Middle frontal gyrus (tissue), 1 donor: ENCODE measurements at regions not wholly inside any gene's neighbourhood (a gene's known extent, or its start where the extent isn't known, plus 50 kb on each side); places are given as distances from the start of the nearest gene placed in this dataset.

Experiments used
- DNase-seq: peaks from one replicate; pipeline ENCODE4 v3.0.0-alpha.2; 2015; ENCODE audit warnings: low spot score; ENCODE audit errors: extremely low spot score

DNA sequence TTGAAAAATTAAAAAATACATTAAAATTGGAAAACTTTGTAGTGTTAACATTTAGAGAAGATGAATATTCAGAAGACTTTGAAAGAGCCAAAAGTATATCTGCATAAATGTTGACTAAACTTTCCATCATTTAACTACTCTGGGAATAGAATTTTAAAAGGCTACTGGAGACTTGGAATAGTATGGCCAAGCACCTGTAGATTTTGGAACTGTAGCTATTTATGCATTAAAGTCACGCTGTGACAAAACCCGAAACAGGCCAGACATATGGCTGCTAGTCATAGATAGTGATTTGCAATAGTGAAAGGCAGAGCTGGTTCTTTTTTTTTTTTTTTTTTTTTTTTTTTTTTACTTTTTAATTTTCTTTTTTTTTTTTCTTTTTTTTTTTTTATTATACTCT is 396.0 kb downstream of the SOCS6 start:
- DNase-seq: no peak

DNA sequence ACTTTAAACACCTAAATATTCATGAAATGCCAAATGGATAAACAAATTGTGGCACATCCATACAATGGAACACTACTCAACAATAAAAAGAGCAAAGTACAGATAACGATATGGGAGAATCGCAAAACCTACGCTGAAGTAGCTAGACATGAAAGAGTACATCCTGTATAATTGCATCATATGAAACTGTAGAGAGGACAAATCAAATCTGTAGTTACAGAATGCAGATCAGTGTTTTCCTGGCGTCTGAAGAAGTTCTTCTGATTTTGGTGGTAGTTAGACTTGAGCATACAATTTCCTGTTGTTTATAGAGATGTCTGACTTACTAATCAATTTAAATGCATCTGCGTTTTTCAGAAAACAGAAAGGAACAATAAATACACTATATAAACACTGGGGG is 394.4 kb downstream of the SOCS6 start:
- no peak for DNase-seq

DNA sequence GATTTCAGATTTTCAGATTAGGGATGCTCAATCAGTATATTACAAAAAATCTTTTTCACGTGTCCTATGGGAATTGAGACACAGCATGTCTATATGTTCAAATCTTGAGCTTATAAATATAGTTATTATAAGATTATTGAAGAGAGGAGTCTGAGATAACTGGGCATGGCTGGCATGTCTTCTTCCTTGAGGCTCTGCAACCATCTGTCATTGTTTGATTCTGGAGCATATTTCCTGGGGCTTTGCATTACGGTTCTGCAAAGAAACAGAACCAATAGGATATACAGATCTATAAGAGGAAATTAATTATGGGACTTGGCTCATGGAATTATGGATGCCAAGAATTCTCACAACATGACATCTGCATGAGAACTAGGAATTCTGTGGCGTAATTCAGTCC is 386.1 kb downstream of the SOCS6 start:
- no peak for DNase-seq

DNA sequence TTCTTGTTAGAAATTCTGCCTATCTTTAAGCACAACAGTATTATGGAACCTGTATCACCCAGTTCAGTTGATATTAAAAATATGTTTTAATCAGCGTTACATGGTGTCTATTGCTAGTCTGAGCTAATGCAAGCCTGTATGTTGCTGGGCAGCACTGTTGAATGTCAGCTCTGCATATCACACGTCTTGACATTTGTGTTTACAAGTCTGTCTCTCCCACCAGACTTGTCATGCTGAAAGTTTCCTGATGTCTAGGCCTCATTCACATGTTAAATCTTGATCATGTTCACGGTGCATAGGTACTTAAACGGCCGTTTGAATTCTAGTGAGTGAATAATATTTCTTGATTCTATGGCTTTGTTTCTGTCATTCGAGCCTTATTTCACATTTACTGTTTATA is 385.0 kb downstream of the SOCS6 start:
- no peak for DNase-seq

DNA sequence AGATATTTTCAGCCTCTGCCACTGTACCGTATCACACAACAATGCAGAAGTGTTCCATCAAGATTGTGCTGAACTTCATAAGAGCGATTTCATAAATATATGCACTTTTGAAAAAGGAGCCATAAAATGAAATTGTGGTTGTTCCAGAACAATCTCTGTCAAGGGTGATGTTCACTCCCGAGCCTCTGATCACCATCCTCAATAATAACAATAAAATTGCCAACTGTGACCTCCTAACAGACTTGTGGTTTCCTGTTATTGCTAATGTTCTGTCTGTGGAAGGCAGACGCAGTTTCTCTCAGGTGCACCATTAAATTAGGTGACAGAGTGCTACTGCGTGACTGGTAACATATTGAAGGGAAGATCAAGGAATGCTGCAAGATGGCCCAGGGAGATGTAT is 383.7 kb downstream of the SOCS6 start:
- no peak for DNase-seq

DNA sequence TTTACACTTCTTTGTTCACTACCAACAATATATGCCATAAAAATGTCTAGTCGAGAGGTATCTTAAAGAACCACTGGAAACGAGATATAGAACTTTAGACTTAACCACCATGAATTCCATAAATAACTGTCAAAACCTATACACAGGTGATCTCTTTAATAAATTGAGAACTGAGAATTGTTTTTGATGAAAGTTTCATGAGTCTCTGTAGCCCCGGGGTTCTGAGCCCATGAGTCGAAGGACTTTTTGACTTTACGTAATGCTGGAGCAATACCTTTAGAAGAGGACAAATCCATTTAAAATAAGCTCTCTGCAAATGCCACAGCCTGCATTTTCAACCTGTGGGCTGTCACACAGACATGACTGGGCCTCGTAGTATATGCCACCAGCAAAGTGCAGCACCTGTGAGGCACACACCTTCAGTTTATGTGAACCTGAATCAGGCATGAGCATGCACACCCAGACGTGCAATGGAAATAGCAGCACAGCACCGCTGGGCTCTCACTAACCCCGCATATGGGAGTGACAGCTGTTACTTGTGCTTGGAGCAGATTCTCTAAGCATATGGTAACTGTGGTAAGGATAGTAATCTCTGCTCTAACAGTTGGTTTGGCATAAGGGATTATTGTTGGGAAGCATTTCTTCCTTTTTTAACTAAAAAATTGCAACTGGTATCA is 383.2 kb downstream of the SOCS6 start:
- peak; percentile 13 for DNase-seq

DNA sequence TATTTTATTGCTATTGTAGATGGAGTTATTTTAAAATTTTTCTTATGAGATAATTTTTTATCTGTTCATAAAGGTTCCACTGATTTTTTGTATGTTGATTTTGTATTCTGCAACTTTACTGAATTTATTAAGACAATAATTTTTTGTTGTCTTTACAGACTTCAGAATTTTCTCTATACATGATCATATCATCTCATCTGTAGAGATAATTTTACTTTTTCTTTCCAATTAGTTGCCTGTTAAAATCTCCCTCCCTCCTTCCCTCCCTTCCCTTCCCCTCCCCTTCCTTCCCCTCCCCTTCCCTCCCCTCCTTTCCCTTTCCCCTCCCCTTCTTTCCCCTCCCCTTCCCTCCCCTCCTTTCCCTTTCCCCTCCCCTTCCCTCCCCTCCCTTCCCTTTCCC is 378.1 kb downstream of the SOCS6 start:
- no peak for DNase-seq

DNA sequence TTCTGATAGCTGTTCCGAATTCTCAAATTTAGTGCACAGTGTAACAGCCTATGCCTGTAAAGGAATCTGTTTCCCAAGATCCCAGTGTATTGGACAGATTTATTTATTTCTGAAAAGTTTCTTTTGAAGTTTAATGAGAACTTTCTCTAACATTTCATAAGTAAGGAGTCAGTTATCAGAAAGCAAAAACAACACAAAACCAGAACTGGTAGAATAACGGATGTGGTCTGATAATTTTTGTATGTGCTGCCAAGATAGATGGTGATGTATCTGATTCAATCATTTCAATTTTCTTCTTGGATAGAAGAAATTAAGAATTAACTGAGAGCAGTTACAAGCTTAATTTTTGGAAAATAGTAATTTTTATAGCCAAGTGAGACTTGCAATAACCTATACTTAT is 374.3 kb downstream of the SOCS6 start:
- no peak for DNase-seq

DNA sequence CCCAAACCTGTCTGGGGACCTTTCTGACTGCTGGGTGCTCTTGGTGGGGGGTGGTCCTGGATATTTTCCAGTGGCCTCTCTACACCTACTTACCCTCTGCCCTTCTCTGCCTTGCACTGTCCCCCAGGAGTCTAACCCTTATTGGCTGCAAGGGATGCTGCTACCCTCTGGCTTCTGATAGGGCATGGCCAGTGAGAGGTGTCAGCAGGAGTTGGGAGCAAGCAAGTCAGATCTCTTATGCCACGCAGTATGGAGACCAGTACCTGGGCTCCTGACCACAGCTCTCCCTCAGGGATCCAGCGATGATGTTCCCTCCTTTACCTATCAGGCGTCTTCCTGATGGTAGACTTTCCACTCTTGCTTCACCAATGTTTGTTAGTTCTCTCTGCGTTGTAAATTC is 373.7 kb downstream of the SOCS6 start:
- no peak for DNase-seq

DNA sequence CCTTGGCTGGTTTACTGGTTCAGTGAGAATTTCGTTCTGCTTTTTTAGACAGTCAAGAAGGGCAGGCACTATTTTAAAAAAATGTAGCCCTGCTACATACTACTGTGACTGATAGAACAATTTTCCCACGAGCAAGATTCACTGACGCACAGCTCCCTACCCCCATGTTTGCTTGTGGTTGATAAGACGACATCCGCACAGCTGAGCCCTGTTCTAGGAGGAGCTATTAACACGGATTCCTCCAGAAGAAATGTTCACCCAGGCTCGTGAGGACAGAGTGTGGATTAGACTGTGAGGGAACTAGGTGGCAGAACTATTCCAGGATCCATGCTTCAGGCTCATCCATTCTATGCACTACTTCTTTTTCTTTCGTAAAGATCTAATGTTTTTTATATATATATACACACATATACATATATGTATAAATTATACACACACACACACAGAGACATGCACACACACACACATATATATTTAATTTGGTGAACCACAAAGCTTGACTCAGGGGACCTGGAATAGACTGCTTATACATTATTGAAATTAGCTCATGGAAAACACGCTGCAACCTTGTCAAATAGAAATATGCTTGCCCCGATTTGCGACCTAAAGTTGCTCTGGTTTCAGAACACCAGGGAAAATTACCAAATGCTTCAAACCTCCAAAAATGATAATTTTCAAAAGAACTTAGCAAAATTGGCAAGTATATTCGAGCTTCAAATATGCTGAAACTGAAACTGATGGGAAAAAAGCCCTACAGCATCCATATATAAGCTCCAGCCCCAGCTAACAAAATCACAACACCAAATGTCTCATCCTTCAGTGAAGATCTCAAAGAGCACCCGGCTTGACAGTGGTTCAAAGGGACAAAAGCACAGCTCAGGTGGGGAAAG is 370.4 kb downstream of the SOCS6 start:
- no peak for DNase-seq

DNA sequence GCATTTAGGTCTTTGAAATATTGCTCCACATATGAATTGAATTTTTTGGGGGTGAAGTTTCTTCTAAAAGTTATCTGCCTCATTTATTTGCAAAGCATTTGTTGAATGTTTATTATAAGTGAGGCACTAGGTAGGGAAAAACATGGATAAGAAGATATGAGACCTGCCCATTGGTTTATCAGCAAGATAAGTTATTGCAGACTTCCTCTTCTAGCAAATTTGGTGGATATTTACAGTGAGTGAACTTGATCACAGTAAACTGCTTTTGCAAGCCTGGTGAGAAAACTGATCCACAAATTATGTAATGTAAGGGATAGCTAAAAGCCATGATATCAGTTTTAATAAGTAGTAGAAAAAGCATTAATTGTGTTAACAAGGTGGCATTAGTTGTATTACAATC is 364.8 kb downstream of the SOCS6 start:
- DNase-seq: no peak

DNA sequence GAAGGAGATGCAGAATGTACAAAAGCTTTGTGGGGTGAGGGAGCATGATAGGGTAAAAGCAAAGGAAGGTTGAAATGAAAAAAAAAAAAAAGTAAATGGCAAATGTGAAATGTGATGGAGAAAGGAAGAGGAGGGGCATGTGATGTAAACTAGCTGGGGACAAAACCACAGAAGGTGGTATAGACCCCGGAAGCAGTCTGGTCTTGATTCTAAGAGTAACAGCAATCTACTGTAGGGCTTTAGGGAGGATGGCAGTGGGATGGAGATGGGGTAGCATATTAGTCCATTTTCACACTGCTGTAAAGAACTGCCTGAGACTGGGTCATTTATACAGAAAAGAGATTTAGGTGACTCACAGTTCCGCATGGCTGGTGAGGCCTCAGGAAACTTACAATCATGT is 362.0 kb downstream of the SOCS6 start:
- no peak for DNase-seq

DNA sequence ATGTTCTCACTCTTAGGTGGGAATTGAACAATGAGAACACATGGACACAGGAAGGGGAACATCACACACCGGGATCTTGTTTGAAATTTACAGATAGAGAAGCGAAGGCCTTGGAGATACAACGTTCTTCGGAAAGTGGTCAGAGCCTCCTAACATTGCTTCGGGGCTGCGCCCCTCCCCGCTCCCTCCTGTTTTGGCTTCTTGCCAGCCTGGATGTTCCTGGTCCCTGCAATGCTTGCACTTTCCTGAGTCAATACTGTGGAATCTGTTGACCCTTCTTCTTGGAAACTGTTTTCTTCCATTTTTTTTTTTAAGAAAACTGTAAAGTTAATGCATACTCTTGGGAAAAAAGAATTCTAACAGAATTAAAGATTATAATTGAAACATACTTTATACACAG is 360.8 kb downstream of the SOCS6 start:
- no peak for DNase-seq

DNA sequence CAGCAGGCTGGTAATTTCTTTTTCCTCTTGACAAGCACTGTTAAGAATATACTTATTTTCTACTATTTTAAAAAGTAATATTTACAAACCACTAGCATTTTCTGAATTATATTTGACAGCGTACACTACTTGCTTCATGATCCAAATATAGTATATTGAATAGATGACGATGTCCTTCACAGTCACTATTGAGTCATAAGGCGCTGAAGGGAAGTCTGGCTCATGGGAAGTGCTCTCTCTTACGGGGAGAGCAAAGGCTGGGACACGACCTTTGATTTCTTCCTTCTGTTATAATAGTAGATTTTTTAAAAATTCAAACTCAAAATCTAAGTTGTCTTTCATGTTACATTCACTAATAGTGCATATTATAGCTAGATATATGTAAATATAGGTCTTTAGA is 357.1 kb downstream of the SOCS6 start:
- DNase-seq: no peak

DNA sequence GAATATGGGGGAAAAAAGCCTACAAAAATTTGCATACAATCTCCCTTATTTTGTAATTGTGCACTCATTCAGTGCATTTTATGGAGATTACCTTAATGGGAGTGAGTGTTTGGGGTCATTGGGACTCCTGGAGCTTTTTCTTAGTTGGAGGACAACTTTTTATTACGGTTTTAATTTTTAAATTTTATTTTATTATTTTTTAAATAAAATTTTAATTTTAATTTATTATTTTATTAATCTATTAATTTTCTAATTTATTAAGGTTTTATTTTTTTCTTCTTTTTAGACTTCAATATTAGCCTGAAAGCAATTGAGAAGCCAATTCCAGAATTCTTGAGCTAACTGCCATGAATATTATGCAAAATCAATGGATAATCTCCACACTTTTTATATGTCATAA is 355.0 kb downstream of the SOCS6 start:
- no peak for DNase-seq

DNA sequence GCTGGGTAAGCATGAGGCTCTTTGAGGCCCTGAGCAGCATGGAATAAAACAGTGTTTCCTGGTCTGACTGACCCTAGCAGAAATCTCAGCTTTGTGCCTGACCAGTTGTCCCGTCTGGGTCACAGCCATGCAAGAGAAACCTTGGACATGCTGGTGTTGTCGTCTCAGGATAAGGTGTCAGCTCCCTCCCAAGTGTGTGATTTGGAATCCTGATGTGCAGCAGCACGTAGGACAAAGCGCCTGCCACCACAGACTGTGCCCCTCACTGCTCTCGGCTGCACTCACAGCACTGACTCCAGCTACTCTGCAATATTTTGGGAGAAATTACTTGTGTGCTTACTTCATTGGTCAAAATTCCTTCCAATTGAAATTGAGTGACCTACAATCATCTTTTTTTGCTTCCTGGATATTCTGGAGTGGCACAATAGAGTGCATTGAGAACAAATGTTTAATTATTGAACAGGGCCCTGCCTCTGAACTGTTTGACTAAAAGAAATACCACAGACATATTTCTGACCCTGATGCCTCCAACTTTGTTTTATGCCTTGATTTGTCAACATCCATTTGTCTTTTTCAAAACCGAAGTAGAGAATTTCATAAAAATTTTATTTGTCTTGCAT is 352.4 kb downstream of the SOCS6 start:
- DNase-seq: no peak

DNA sequence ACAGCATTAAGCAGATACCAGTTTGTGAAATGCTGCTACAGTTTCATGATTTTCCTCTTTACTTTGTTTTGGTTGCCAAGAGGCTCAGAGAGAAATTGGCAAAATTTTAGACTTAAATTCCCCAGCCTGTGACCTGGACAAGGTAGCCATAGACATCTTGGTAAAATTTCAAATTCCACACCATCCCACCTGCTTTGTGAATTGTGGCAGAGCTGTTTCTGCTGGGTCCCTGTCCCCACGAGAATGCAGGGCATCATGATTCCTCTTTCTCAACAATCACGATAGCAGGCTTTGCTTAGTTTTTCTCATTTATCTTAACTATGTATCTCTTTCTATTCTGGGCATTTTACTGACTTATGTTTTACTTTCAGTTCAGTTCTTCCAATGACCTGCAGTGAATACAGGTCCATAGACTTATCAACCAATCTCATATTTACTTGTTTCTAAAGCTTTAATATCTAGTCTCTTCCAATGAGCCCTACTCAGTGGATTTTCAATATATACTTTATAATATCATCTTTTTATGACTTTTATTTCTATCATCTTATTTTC is 351.6 kb downstream of the SOCS6 start:
- no peak for DNase-seq

DNA sequence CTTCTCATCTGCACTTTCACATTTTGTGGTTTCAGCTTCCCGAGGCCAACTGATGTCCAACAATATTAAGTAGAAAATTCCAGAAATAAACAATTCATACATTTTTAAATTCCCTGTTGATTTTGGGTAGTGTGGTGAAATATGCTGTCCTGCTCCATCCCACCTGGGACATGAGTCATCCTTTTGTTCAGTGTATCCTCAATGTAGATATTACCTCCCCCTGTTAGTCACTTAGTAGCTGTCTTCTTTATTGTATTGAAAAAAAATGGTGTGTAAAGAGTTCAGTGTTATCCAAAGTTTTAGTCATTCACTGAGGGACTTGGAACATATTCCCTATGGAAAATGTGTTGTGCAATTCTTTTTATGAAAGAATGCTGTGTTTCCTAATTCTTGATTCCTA is 348.1 kb downstream of the SOCS6 start:
- DNase-seq: no peak

DNA sequence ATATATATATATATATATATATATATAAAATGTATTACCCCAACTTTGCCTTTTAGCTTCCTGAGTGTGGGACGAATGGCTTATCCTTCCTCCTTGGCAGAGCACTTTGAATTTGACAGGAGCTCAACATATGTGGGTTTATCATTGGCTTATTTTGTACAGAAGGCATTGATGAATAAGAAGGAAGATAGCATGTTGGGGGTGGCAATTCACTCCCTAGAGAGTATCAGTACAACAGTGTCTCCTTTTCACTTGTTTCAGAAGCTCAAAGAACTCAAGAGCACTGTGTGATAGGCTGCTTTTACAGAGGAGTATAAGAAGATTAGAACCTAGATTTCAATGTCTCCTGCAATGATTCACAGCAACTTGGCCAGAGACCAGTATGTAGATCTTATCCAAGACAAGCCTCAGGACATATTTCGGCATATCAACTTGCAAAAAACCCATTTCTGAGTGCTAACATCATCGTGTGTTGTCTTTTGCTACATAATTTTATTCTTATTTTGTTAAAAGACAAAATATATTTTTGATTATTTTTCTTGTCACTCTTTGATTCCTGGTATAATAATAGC is 345.8 kb downstream of the SOCS6 start:
- no peak for DNase-seq

DNA sequence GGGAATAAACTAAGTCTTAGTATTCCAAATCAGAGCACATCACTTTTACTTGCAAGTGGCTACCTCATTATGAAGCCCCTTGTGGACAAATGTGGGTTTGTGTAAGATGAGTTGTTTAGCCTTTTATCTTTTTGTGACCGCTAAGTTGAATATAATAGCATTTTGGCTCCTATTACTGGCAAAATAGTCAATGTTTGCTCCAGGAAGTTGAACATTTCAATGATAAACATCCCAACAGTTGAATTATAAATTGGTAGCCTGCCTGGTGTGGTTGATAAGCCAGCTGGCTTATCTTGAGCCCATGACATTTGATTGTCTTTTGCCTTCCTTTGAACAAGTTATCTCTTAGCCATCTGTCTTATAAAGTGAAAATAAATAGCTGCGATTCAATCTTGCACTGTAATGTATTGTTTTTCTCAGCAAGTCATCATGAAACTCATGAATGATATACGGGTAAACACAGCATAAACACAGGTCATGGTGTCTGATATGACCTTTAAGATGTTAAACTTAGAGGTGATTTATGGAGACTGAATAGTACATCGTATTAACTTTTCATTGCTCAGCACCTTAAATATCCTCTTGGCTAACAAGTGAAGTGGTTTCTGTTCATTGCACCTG is 338.4 kb downstream of the SOCS6 start:
- no peak for DNase-seq

DNA sequence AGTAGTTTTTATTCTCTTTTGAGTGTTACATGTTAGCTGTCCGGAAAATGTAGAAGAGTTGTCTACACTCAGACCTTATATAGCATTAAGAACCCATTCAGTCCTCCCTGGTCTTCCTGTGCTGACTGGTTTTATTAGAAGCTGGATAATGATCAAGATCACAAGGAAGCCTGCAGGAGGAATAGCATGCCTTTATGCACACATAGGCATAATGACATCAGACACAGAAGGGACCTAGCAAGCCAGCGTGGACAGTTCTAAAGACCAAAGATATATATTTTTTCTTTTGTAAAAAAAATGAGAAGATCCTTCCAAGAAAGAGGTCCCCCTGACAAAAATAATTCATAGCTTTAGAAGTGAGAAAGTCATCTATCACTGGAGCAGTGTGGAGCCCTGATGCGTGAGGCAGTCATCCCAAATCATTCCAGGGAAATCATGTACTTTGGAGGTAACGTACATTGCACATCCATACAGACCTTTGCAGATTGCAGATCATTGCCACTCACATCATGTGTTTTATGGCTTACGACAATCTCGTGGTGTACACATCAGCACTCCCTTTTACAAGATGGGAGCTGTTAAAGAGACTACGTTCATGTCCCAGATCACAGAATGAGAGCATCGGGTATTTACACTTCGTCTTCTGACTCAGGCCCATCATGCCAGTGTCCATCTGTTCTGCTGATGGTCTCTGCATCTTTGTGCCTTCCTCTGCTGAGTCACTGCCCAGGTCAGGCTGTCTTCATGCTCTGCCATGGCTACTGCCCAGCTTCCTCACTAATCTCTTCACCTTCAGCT is 334.0 kb downstream of the SOCS6 start:
- no peak for DNase-seq
